ENCODE measurements at regions not wholly inside any gene's neighbourhood (a gene's known extent, or its start where the extent isn't known, plus 50 kb on each side); places are given as distances from the start of the nearest gene placed in this dataset.

DNA sequence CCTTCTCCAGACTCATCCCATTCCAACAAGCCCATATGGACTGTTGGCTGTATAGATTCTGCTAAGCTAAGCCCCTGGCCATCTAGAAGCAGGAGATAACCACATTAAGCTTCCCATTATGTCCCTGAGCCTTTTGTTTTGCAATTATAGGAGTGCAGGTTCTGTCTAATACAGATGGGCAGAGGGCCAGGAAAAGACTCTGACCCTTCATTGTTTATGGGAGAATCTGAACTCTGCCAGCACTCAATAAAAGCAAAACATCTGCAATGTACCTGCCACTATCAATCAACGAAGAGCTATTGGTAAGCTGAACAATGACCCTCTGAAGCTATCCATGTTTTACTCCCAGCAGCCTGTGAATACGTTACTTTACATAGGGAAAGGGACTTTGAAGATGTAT is 207.3 kb upstream of the CLNK start:
- H3K27ac ChIP-seq, result no peak overlapping the region
- no peak for TF ChIP-seq CTCF (conservative IDR thresholded peaks at IDR 0.05)

DNA sequence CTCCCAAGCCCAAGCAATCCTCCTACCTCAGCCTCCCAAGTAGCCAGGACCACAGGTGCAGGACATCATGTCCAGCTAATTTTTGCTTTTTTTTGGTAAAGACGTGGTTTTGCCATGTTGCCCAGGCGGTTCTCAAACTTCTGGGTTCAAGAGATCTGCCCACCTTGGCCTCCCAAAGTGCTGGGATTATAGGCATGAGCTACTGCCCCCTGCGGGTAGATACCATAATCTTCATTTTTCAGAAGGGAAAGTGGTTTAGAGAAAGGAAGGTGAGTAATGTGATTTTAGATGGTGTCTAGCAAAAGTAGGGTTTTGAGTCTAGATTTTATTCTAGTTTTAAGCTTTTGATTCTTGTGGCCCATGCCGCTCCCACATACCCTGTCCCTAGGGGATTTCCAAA is 205.3 kb upstream of the CLNK start:
- TF ChIP-seq CTCF (conservative IDR thresholded peaks at IDR 0.05), result no peak
- no peak overlapping the region for H3K27ac ChIP-seq

GRCh38 chr4:10879411-10880110 is 195.0 kb upstream of the CLNK start:
- no peak for TF ChIP-seq CTCF (conservative IDR thresholded peaks at IDR 0.05)
- H3K27ac ChIP-seq, result no peak overlapping the region

DNA sequence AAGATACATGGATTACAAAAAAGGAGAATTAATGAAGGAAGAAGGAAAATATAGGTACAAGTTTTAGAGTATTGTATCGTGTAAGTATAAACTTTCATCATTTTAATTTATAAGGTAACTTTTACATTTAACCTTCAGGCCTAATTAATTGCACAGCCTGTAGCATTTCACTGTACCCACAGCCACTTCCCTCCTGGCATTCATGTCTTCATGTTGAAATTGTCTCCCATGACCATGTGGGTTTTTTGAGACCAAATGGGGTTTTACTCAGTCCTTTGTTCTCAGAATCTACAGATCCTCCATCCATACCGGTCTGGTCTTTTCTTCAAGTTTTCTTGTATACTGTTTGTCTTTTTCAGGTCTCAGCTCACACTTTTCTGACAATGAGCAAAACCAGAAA is 194.3 kb upstream of the CLNK start:
- H3K27ac ChIP-seq, result no peak overlapping the region
- TF ChIP-seq CTCF (conservative IDR thresholded peaks at IDR 0.05), result no peak

- no peak overlapping the region for H3K27ac ChIP-seq
- no peak for TF ChIP-seq CTCF (conservative IDR thresholded peaks at IDR 0.05)
These were observed 192.5 kb upstream of the CLNK start for GRCh38 chr4:10877076-10877475.

GRCh38 chr4:10875144-10875799 is 190.7 kb upstream of the CLNK start:
- H3K27ac ChIP-seq, result no peak overlapping the region
- TF ChIP-seq CTCF (conservative IDR thresholded peaks at IDR 0.05), result no peak

GRCh38 chr4:10873809-10874208 is 189.2 kb upstream of the CLNK start:
- H3K27ac ChIP-seq, result no peak overlapping the region
- no peak for TF ChIP-seq CTCF (conservative IDR thresholded peaks at IDR 0.05)
